ENCODE measurements at regions not wholly inside any gene's neighbourhood (a gene's known extent, or its start where the extent isn't known, plus 50 kb on each side); places are given as distances from the start of the nearest gene placed in this dataset.

- Histone ChIP-seq H3K9ac (replicated peaks; ENCODE audit: extremely low read depth, insufficient read depth, low read length) (no peak overlapping the region), H4K20me1 (replicated peaks; ENCODE audit: control insufficient read depth, extremely low read depth, insufficient read depth, low read length) (no peaks in the 10 kb centered on the region), H3K27ac (ENCODE audit: insufficient read depth, low read depth, low read length) (no peak overlapping the region), H3K27me3 (ENCODE audit: control insufficient read depth in 2 of 2, insufficient read depth in 2 of 2, low read length in 2 of 2) (no peaks in the 10 kb centered on the region), H3K4me1 (ENCODE audit: control insufficient read depth, extremely low read depth, insufficient read depth, low read length) (no peaks in the 10 kb centered on the region), H2AFZ (ENCODE audit: low read depth, low read length) (no peak overlapping the region), H3K9me3 (replicated peaks; ENCODE audit: control insufficient read depth, insufficient read depth, low read length) (no peaks in the 10 kb centered on the region), H3K9me1 (replicated peaks; ENCODE audit: control insufficient read depth, extremely low read depth, insufficient read depth, low read length) (no peaks in the 10 kb centered on the region), H3K79me2 (ENCODE audit: control insufficient read depth, insufficient read depth, low read length) (no peaks in the 10 kb centered on the region), H3K36me3 (ENCODE audit: control insufficient read depth in 2 of 2, extremely low read depth in 1 of 2, insufficient read depth in 2 of 2, low read length in 2 of 2) (no peaks in the 10 kb centered on the region), H3K4me3 (replicated peaks in 1 of 3; ENCODE audit: insufficient read depth in 1 of 3, low read depth in 1 of 3, low read length in 3 of 3) (no peak overlapping the region), H3K4me2 (ENCODE audit: insufficient read depth, low read length) (no peak overlapping the region)
- CTCF ChIA-PET = no interaction called here
- intact Hi-C loops (cut with micrococcal nuclease) = no loop called here
- TF ChIP-seq JUN (IDR thresholded peaks at IDR 0.05; ENCODE audit: borderline replicate concordance, insufficient read depth, insufficient read length, low read depth) = no peak
- no peak for TF ChIP-seq EZH2 (IDR thresholded peaks at IDR 0.05; ENCODE audit: borderline replicate concordance, low read depth, low read length, severe bottlenecking)
- TF ChIP-seq MYC (IDR thresholded peaks at IDR 0.05; ENCODE audit: low read depth, low read length) = no peak
- TF ChIP-seq FOS (IDR thresholded peaks at IDR 0.05; ENCODE audit: borderline replicate concordance, insufficient read depth, low read length) = no peak
- TF ChIP-seq POLR2AphosphoS5 (IDR thresholded peaks at IDR 0.05; ENCODE audit: insufficient read depth, low read depth, low read length) = no peak
- TF ChIP-seq, protein P1, sequence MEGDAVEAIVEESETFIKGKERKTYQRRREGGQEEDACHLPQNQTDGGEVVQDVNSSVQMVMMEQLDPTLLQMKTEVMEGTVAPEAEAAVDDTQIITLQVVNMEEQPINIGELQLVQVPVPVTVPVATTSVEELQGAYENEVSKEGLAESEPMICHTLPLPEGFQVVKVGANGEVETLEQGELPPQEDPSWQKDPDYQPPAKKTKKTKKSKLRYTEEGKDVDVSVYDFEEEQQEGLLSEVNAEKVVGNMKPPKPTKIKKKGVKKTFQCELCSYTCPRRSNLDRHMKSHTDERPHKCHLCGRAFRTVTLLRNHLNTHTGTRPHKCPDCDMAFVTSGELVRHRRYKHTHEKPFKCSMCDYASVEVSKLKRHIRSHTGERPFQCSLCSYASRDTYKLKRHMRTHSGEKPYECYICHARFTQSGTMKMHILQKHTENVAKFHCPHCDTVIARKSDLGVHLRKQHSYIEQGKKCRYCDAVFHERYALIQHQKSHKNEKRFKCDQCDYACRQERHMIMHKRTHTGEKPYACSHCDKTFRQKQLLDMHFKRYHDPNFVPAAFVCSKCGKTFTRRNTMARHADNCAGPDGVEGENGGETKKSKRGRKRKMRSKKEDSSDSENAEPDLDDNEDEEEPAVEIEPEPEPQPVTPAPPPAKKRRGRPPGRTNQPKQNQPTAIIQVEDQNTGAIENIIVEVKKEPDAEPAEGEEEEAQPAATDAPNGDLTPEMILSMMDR (IDR thresholded peaks at IDR 0.05; ENCODE audit: extremely low read depth in 1 of 2, insufficient read depth in 1 of 2, low read depth in 1 of 2, low read length in 2 of 2) = no peak
- no peak for TF ChIP-seq GATA2 (IDR thresholded peaks at IDR 0.05; ENCODE audit: insufficient read depth, insufficient read length, low read depth, low read length)
- no peak for TF ChIP-seq POLR2A (IDR thresholded peaks at IDR 0.05; ENCODE audit: low read depth, low read length)
- TF ChIP-seq MAX (IDR thresholded peaks at IDR 0.05; ENCODE audit: insufficient read depth, insufficient read length) = no peak
- FAIRE-seq (no peak), DNase-seq (ENCODE audit: low read depth, low spot score) (no peak)
- dilution Hi-C loops (cut with MboI; ENCODE audit: extremely low pct_ligation_motif_present, low sequenced_read_pairs) = no loop called here
- BruUV-seq (replicated peaks) = no TSS peak
- POLR2A ChIA-PET = no interaction called here
These were observed 191.3 kb downstream of the OR13H1 start for GRCh38 chrX:131735127-131735526.

Data from endothelial cell of umbilical vein (primary cell).